ENCODE measurements at regions not wholly inside any gene's neighbourhood (a gene's known extent, or its start where the extent isn't known, plus 50 kb on each side); places are given as distances from the start of the nearest gene placed in this dataset.
"Not testable (repeated sequence)": the region's sequence is repeated elsewhere in the genome, so short reads cannot be mapped to it uniquely, and the experiment has no call there.

- H3K27me3 Mint-ChIP-seq, result no peaks in the 10 kb centered on the region
- DNase-seq, result no peak
- H3K4me1 Mint-ChIP-seq, result peaks cover 17% of the 10 kb centered on the region
- peaks cover 3% of the 10 kb centered on the region for H3K36me3 Mint-ChIP-seq
- H3K4me3 Mint-ChIP-seq, result no peak overlapping the region
- H3K9me3 Mint-ChIP-seq, result peaks cover 3% of the 10 kb centered on the region
- H3K27ac Mint-ChIP-seq, result no peak overlapping the region
Measured at GRCh38 chrX:13250826-13251580, 68.8 kb downstream of the ATXN3L start.

GRCh38 chrX:13248867-13249486, 70.9 kb downstream of the ATXN3L start:
- H3K27ac Mint-ChIP-seq, result no peak overlapping the region
- H3K36me3 Mint-ChIP-seq, result no peaks in the 10 kb centered on the region
- H3K4me3 Mint-ChIP-seq, result no peak overlapping the region
- no peaks in the 10 kb centered on the region for H3K27me3 Mint-ChIP-seq
- DNase-seq, result no peak
- H3K9me3 Mint-ChIP-seq, result peaks cover 3% of the 10 kb centered on the region
- peaks cover 11% of the 10 kb centered on the region for H3K4me1 Mint-ChIP-seq

DNA sequence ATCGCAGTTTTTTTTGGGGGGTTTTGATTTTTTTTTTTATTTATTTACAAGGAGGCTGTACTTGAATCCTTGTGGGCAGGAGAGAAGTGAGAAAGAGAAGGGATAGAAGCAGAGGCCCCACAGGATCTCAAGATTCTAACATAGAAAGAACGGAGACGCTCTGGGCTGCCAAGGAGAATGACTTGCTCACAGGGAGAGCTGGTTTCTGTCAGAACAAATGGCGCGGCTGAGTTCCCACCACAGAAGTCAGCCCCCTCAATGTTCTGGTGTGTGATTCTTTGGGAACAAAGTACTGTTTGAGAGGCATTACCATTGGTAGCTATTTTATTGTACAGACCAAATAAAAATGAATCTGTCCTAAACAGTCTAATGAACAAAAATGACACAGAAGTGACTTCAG, 80.6 kb downstream of the ATXN3L start:
- Mint-ChIP-seq H3K9me3 (no peaks in the 10 kb centered on the region), H3K4me1 (no peaks in the 10 kb centered on the region), H3K4me3 (no peak overlapping the region), H3K36me3 (no peaks in the 10 kb centered on the region), H3K27me3 (no peaks in the 10 kb centered on the region), H3K27ac (no peak overlapping the region)
- DNase-seq, result no peak

DNA sequence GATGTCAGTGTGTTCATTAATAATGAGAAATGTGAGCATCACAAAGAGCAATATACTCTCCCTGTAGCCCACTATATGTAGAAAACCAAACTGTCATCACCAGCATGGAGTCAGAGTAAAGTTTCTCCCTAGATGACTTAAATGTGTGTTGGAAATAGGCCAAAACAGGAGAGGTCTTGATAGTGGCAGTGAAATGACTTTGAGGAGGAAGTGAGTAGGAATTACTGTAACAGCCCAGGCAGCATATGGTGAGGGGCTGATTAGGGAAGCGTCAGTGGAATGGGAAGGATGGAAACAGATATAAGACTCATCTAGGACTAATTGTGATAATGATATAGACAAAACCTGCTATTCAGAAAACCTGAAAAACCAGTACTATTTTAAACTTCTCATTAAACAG, 83.9 kb downstream of the ATXN3L start:
- no peaks in the 10 kb centered on the region for H3K4me1 Mint-ChIP-seq
- H3K9me3 Mint-ChIP-seq, result no peaks in the 10 kb centered on the region
- H3K4me3 Mint-ChIP-seq, result no peak overlapping the region
- no peak for DNase-seq
- no peaks in the 10 kb centered on the region for H3K36me3 Mint-ChIP-seq
- H3K27ac Mint-ChIP-seq, result no peak overlapping the region
- H3K27me3 Mint-ChIP-seq, result no peaks in the 10 kb centered on the region

GRCh38 chrX:13232484-13232883, 87.4 kb downstream of the ATXN3L start:
- H3K36me3 Mint-ChIP-seq, result no peaks in the 10 kb centered on the region
- H3K9me3 Mint-ChIP-seq, result no peaks in the 10 kb centered on the region
- no peaks in the 10 kb centered on the region for H3K27me3 Mint-ChIP-seq
- H3K4me3 Mint-ChIP-seq, result no peak overlapping the region
- no peak for DNase-seq
- H3K4me1 Mint-ChIP-seq, result no peaks in the 10 kb centered on the region
- H3K27ac Mint-ChIP-seq, result no peak overlapping the region

GRCh38 chrX:13226214-13226613, 93.6 kb downstream of the ATXN3L start:
- Mint-ChIP-seq H3K4me1 (no peaks in the 10 kb centered on the region), H3K4me3 (no peak overlapping the region), H3K9me3 (no peaks in the 10 kb centered on the region), H3K27ac (no peak overlapping the region), H3K36me3 (no peaks in the 10 kb centered on the region), H3K27me3 (no peaks in the 10 kb centered on the region)
- no peak for DNase-seq

- Mint-ChIP-seq H3K4me1 (no peaks in the 10 kb centered on the region), H3K4me3 (no peak overlapping the region), H3K9me3 (no peaks in the 10 kb centered on the region), H3K36me3 (no peaks in the 10 kb centered on the region), H3K27ac (no peak overlapping the region), H3K27me3 (no peaks in the 10 kb centered on the region)
- no peak for DNase-seq
Measured at GRCh38 chrX:13223868-13224567, 95.8 kb downstream of the ATXN3L start.

DNA sequence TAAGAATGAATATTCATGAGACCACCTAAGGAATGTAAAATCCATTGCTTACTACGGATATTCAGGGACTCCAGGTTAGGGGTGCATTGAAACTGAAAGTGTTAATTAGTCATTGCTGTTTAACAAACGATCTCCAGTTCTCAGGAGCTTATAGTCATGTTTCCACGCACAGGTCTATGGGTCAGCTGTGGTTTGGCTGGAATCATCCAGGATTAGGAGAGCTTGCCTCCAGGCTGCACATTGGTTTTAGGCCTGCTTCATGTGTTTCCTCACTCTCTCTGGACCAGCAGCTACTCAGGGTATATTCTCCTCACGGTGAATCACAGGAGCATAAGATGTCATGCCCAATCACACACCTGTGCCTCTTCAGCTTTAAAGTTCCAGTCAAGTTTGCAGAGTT, 98.9 kb downstream of the ATXN3L start:
- Mint-ChIP-seq H3K9me3 (no peaks in the 10 kb centered on the region), H3K27ac (no peak overlapping the region), H3K4me3 (no peak overlapping the region), H3K36me3 (no peaks in the 10 kb centered on the region), H3K4me1 (no peaks in the 10 kb centered on the region), H3K27me3 (no peaks in the 10 kb centered on the region)
- no peak for DNase-seq

- no peaks in the 10 kb centered on the region for H3K36me3 Mint-ChIP-seq
- no peak overlapping the region for H3K4me3 Mint-ChIP-seq
- H3K27ac Mint-ChIP-seq, result no peak overlapping the region
- H3K9me3 Mint-ChIP-seq, result no peaks in the 10 kb centered on the region
- no peaks in the 10 kb centered on the region for H3K4me1 Mint-ChIP-seq
- no peak for DNase-seq
- no peaks in the 10 kb centered on the region for H3K27me3 Mint-ChIP-seq
Measured at GRCh38 chrX:13219991-13220764, 99.7 kb downstream of the ATXN3L start.

DNA sequence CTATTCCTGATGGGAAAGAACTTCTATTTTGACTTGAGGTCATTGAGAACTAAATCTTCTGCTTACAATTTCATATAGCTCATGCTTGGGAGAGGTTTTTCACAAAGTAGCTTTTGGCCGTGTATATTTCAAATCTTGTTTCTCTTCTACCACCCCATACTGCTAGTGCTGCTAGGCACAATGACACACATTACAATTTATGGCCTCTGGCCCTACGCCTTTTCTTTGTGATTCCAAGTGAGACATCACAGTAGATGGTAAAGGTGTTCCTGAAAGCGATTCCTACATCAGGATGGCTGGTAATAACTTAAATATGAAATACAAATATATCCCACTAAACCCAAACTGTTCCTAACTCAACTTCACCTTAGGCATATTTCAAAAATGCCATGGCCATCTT, 101.1 kb downstream of the ATXN3L start:
- no peak for DNase-seq
- Mint-ChIP-seq H3K27ac (no peak overlapping the region), H3K4me3 (no peak overlapping the region), H3K27me3 (no peaks in the 10 kb centered on the region), H3K4me1 (no peaks in the 10 kb centered on the region), H3K36me3 (no peaks in the 10 kb centered on the region), H3K9me3 (no peaks in the 10 kb centered on the region)

DNA sequence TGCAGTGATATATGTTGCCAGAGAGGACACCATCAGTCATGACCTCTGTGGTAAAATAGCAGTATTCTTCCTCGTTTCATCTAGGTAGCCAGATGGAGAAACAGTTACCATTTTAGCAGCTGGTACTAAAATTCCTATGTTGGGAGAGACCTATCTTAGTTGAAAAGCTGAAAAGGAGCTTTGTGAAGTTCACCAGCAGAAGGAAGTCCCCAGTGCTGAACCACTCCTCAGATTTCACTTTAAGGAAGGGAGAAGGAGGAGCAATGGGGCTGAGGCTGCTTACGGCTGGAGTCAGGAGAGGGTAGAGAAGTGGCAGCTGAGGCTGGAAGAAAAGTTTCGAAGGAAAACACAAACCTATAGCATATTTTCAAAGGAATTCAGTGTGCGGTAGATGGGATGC, 103.7 kb downstream of the ATXN3L start:
- no peaks in the 10 kb centered on the region for H3K36me3 Mint-ChIP-seq
- H3K9me3 Mint-ChIP-seq, result no peaks in the 10 kb centered on the region
- no peak overlapping the region for H3K27ac Mint-ChIP-seq
- H3K4me1 Mint-ChIP-seq, result peaks cover 2% of the 10 kb centered on the region
- no peak for DNase-seq
- no peak overlapping the region for H3K4me3 Mint-ChIP-seq
- no peaks in the 10 kb centered on the region for H3K27me3 Mint-ChIP-seq

- H3K9me3 Mint-ChIP-seq, result no peaks in the 10 kb centered on the region
- H3K4me1 Mint-ChIP-seq, result peaks cover 2% of the 10 kb centered on the region
- no peaks in the 10 kb centered on the region for H3K27me3 Mint-ChIP-seq
- H3K36me3 Mint-ChIP-seq, result no peaks in the 10 kb centered on the region
- H3K27ac Mint-ChIP-seq, result no peak overlapping the region
- no peak overlapping the region for H3K4me3 Mint-ChIP-seq
- no peak for DNase-seq
Measured at GRCh38 chrX:13215729-13216128, 104.1 kb downstream of the ATXN3L start.

DNA sequence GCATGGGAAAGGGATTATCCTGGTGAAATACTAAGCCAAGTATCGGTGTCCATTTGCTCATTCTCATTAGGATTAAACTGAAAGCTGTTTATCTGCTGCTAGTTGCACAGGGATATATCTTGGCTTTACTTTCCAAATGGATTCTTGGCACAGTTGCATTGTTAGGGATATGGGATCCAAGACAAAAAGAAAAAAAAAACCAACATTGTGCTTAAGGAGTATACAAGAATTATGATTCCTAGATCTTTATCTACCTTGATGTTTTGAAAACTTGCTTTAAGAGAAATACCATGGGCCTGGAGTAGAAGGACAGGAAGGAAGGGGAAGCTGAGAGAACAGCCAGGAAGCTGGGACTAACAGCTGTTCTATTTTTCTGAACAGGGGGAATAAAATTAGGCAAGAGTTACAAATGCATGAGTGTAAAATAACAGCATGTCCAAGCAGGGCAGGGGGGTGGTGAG, 107.6 kb downstream of the ATXN3L start:
- no peak for DNase-seq
- no peak overlapping the region for H3K4me3 Mint-ChIP-seq
- peaks cover 2% of the 10 kb centered on the region for H3K4me1 Mint-ChIP-seq
- H3K36me3 Mint-ChIP-seq, result no peaks in the 10 kb centered on the region
- no peaks in the 10 kb centered on the region for H3K9me3 Mint-ChIP-seq
- no peak overlapping the region for H3K27ac Mint-ChIP-seq
- no peaks in the 10 kb centered on the region for H3K27me3 Mint-ChIP-seq

DNA sequence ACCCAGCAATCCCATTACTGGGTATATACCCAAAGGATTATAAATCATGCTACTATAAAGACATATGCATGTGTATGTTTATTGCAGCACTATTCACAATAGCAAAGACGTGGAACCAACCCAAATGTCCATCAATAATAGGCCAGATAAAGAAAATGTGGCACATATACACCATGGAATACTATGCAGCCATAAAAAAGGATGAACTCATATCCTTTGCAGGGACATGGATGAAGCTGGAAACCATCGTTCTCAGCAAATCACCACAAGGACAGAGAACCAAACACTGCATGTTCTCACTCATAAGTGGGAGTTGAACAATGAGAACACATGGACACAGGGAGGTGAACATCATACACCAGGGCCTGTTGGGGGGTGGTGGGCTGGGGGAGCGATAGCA, 109.7 kb downstream of the ATXN3L start:
- not testable (repeated sequence) for H3K27ac Mint-ChIP-seq, H3K27me3 Mint-ChIP-seq, H3K9me3 Mint-ChIP-seq, H3K4me3 Mint-ChIP-seq, H3K36me3 Mint-ChIP-seq, H3K4me1 Mint-ChIP-seq, DNase-seq

- DNase-seq, H3K9me3 Mint-ChIP-seq: not testable (repeated sequence)
Measured at GRCh38 chrX:13209704-13210103, 110.1 kb downstream of the ATXN3L start.

More at GRCh38 chrX:13209704-13210103, 110.1 kb downstream of the ATXN3L start:
- not testable (repeated sequence) for H3K4me1 Mint-ChIP-seq, H3K27ac Mint-ChIP-seq, H3K27me3 Mint-ChIP-seq, H3K36me3 Mint-ChIP-seq, H3K4me3 Mint-ChIP-seq

Measured in activated naive CD8-positive, alpha-beta T cell treated with anti-CD3 and anti-CD28 coated beads for 36 hours (primary cell).